IMR-90 (cell line): ENCODE measurements at regions not wholly inside any gene's neighbourhood (a gene's known extent, or its start where the extent isn't known, plus 50 kb on each side); places are given as distances from the start of the nearest gene placed in this dataset.

ENCODE experiments used
- ATAC-seq: fragments of 200-7000 bp; cut with Tn5 transposase; 2 replicates; pipeline ENCODE4 v1.9.1; 2020; ENCODE audit warnings: low read depth, mild to moderate bottlenecking, moderate library complexity
- BruUV-seq: library from RNA; stranded (reverse); fragments of 400-500 nt; replicated peaks from 2 replicates; lab custom pipeline; 2021; lab: Mats Ljungman, UMichigan
- CTCF ChIA-PET: fragments of 300-600 bp; formaldehyde crosslinking; extraction: SDS; loops from one replicate; lab custom pipeline; 2021; ENCODE audit warnings: antibody characterized with exemption; lab: Yijun Ruan, JAX
- POLR2A ChIA-PET: fragments of 300-600 bp; sonication (Branson Sonifier 250); formaldehyde crosslinking; loops from one replicate; lab custom pipeline; 2022; ENCODE audit warnings: antibody characterized with exemption; ENCODE audit not compliant: unreplicated experiment; lab: Charles Lee
- DNase-seq: peaks from one replicate; pipeline ENCODE4 v3.0.0; 2013
- H2AFZ ChIP-seq: replicated peaks from 2 replicates; pipeline ENCODE3; 2013; ENCODE audit warnings: low read length, mild to moderate bottlenecking; ENCODE audit not compliant: poor library complexity
- H2AK5ac ChIP-seq: 2 replicates; pipeline ENCODE4 v1.6.1; 2013; ENCODE audit warnings: low read depth, low read length, inconsistent platforms
- H2AK9ac ChIP-seq: replicated peaks from 2 replicates; pipeline ENCODE3; 2013; ENCODE audit warnings: mild to moderate bottlenecking, low read depth, low read length, moderate library complexity; ENCODE audit not compliant: poor library complexity
- H2BK120ac ChIP-seq: 2 replicates; pipeline ENCODE4 v1.6.1; 2013; ENCODE audit warnings: low read depth, low read length, inconsistent platforms
- H2BK15ac ChIP-seq: 3 replicates; pipeline ENCODE4 v1.6.1; 2013; ENCODE audit warnings: low read depth, low read length, inconsistent platforms
- H2BK20ac ChIP-seq: 2 replicates; pipeline ENCODE4 v1.6.1; 2013; ENCODE audit warnings: low read depth, mild to moderate bottlenecking, inconsistent platforms, low read length, moderate library complexity
- H2BK5ac ChIP-seq: 2 replicates; pipeline ENCODE4 v1.6.1; 2013; ENCODE audit warnings: mild to moderate bottlenecking, low read depth, low read length, inconsistent platforms; ENCODE audit not compliant: poor library complexity, severe bottlenecking
- H3K14ac ChIP-seq: replicated peaks from 2 replicates; pipeline ENCODE4 v1.6.1; 2013; ENCODE audit warnings: low read depth, low read length, inconsistent platforms
- H3K18ac ChIP-seq: 2 replicates; pipeline ENCODE4 v1.6.1; 2013; ENCODE audit warnings: low read depth, low read length, control low read depth
- H3K23ac ChIP-seq: 2 replicates; pipeline ENCODE4 v1.6.1; 2013; ENCODE audit warnings: low read depth, low read length, inconsistent platforms
- H3K27ac ChIP-seq: 2 replicates; pipeline ENCODE4 v1.5.1; 2013; ENCODE audit warnings: mild to moderate bottlenecking, control low read depth, low read length; ENCODE audit not compliant: insufficient read depth
- H3K27me3 ChIP-seq: 2 replicates; pipeline ENCODE4 v1.6.1; 2013; ENCODE audit warnings: low read length; ENCODE audit not compliant: control insufficient read depth, insufficient read depth
- H3K36me3 ChIP-seq: 2 replicates; pipeline ENCODE4 v1.6.1; 2013; ENCODE audit warnings: low read length, mixed read lengths; ENCODE audit not compliant: control insufficient read depth, insufficient read depth
- H3K4ac ChIP-seq: 2 replicates; pipeline ENCODE4 v1.6.1; 2013; ENCODE audit warnings: low read depth, low read length, inconsistent platforms
- H3K4me1 ChIP-seq: 2 replicates; pipeline ENCODE4 v1.6.1; 2013; ENCODE audit warnings: low read length, mixed read lengths; ENCODE audit not compliant: control insufficient read depth, insufficient read depth
- H3K4me2 ChIP-seq: 2 replicates; pipeline ENCODE4 v1.6.1; 2013; ENCODE audit warnings: low read depth, mild to moderate bottlenecking, control low read depth, low read length, moderate library complexity
- H3K4me3 ChIP-seq: 2 replicates; pipeline ENCODE4 v1.5.1; 2013; ENCODE audit warnings: low read depth, mild to moderate bottlenecking, control low read depth, low read length, moderate library complexity; ENCODE audit not compliant: insufficient read depth
- H3K56ac ChIP-seq: 2 replicates; pipeline ENCODE4 v1.6.1; 2013; ENCODE audit warnings: low read length, inconsistent platforms; ENCODE audit not compliant: insufficient read depth; ENCODE audit errors: extremely low read depth
- H3K79me1 ChIP-seq, 2 experiments: 2 replicates each; pipeline ENCODE4 v1.6.1; 2013; ENCODE audit warnings: low read length in 2 of 2, inconsistent platforms in 1 of 2, low read depth in 1 of 2
- H3K9ac ChIP-seq: 2 replicates; pipeline ENCODE4 v1.6.1; 2013; ENCODE audit warnings: low read depth, low read length, control low read depth
- H3K9me1 ChIP-seq: 2 replicates; pipeline ENCODE4 v1.6.1; 2013; ENCODE audit warnings: low read length, inconsistent platforms; ENCODE audit not compliant: insufficient read depth
- H3K9me3 ChIP-seq: 2 replicates; pipeline ENCODE4 v1.6.1; 2013; ENCODE audit warnings: low read length; ENCODE audit not compliant: control insufficient read depth, insufficient read depth
- H4K20me1 ChIP-seq: 2 replicates; pipeline ENCODE4 v1.6.1; 2013; ENCODE audit warnings: low read length, inconsistent platforms; ENCODE audit not compliant: insufficient read depth
- H4K5ac ChIP-seq: 2 replicates; pipeline ENCODE4 v1.6.1; 2013; ENCODE audit warnings: mild to moderate bottlenecking, low read depth, low read length, control low read depth
- H4K8ac ChIP-seq, 2 experiments: 2 replicates each; pipeline ENCODE4 v1.6.1; 2013; ENCODE audit warnings: low read depth in 2 of 2, low read length in 2 of 2, control low read depth in 1 of 2, inconsistent platforms in 1 of 2
- H4K91ac ChIP-seq: 2 replicates; pipeline ENCODE4 v1.6.1; 2013; ENCODE audit warnings: low read depth, low read length, inconsistent platforms; ENCODE audit not compliant: insufficient read depth
- ELK1 ChIP-seq: fragments of 150-350 bp; IDR thresholded peaks from 2 replicates; pipeline ENCODE4 v1.6.1; 2016; ENCODE audit warnings: low read depth, mild to moderate bottlenecking, low read length, moderate library complexity, borderline replicate concordance
- NFE2L2 ChIP-seq: fragments of 150-350 bp; IDR thresholded peaks from 2 replicates; pipeline ENCODE4 v1.6.1; 2016; ENCODE audit warnings: low read depth, mild to moderate bottlenecking, low read length
- RCOR1 ChIP-seq: IDR thresholded peaks from 2 replicates; pipeline ENCODE4 v1.6.1; 2012; ENCODE audit warnings: mild to moderate bottlenecking, low read length, improper control_type of control experiment; ENCODE audit not compliant: insufficient replicate concordance
- WGBS, 2 experiments: methylation state at CpG; one replicate each; pipeline versions ENCODE4 v1.1.5 to v1.1.7; 2013; ENCODE audit warnings: missing lambda C conversion rate in 2 of 2; ENCODE audit not compliant: insufficient read length in 1 of 2; ENCODE audit errors: extremely low coverage in 2 of 2; 5-methylcytosine and 5-hydroxymethylcytosine counted together
- dilution Hi-C: fragments of 300-500 bp; cut with HindIII; formaldehyde crosslinking; loops from one replicate; pipeline ENCODE4 v1.14.3; 2018; ENCODE audit warnings: low sequenced_read_pairs; ENCODE audit not compliant: unreplicated experiment
- in situ Hi-C: fragments of 300-500 bp; cut with MboI; formaldehyde crosslinking; loops from 3 replicates; pipeline ENCODE4 v1.14.3; 2019; ENCODE audit warnings: low sequenced_read_pairs, inconsistent platforms, mixed read lengths
- intact Hi-C: fragments of 100-400 bp; cut with micrococcal nuclease; formaldehyde crosslinking; loops from 2 replicates; pipeline ENCODE4 v1.10.0; 2022
- TF ChIP-seq, protein P1 (sequence below): fragments of 150-350 bp; IDR thresholded peaks from 2 replicates; pipeline ENCODE4 v1.6.1; 2017; ENCODE audit warnings: mild to moderate bottlenecking, antibody characterized with exemption, low read length, low read depth

DNA sequence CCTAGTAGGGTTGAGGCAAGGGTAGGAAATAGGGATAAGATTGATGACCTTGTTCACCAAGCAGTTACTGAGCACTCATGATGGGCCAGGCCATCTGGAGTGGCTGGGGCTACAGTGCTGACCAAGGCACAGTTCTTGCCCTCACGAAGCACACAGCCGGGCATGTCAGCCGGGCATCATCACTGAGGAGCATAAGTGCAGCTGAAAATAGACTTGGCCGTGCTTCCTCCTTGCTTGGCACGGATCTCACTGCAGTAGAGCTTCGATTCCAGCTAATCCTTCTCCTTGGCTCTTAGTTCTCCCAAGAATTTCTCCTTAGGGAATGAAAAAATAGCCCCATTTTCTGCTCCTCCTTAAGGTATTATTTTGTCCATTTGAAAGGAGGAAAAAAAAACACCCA is 116.6 kb downstream of the NMUR2 start:
- H3K27ac ChIP-seq: no peak overlapping the region
- DNase-seq: no peak
- WGBS, 2 experiments: 15% methylated on average over 2 of the region's 6 CpGs; no CpG with 5 or more reads in 1 of the 2 experiments

More for the DNA sequence above, 116.6 kb downstream of the NMUR2 start:
- no peak overlapping the region for H2AK5ac ChIP-seq
- no peak overlapping the region for H3K4me2 ChIP-seq
- H4K20me1 ChIP-seq: no peaks in the 10 kb centered on the region
- no peak overlapping the region for H2BK120ac ChIP-seq
- no peaks in the 10 kb centered on the region for H3K79me1 ChIP-seq
- H4K91ac ChIP-seq: no peak overlapping the region
- H4K5ac ChIP-seq: no peak overlapping the region
- no peaks in the 10 kb centered on the region for H3K27me3 ChIP-seq
- intact Hi-C loops: no loop called here
- H3K36me3 ChIP-seq: no peaks in the 10 kb centered on the region
- H3K23ac ChIP-seq: no peak overlapping the region
- H2BK5ac ChIP-seq: no peak overlapping the region
- no peaks in the 10 kb centered on the region for H3K9me1 ChIP-seq
- dilution Hi-C loops: no loop called here
- no peak overlapping the region for H3K4me3 ChIP-seq
- in situ Hi-C loops: no loop called here
- H3K56ac ChIP-seq: no peak overlapping the region
- ATAC-seq: no peak
- no peak overlapping the region for H3K18ac ChIP-seq
- no peak overlapping the region for H2BK15ac ChIP-seq
- H3K14ac ChIP-seq: no peak overlapping the region
- TF ChIP-seq RCOR1: no peak
- TF ChIP-seq, protein P1, sequence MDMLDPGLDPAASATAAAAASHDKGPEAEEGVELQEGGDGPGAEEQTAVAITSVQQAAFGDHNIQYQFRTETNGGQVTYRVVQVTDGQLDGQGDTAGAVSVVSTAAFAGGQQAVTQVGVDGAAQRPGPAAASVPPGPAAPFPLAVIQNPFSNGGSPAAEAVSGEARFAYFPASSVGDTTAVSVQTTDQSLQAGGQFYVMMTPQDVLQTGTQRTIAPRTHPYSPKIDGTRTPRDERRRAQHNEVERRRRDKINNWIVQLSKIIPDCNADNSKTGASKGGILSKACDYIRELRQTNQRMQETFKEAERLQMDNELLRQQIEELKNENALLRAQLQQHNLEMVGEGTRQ: no peak
- TF ChIP-seq ELK1: no peak
- TF ChIP-seq NFE2L2: no peak
- no peak overlapping the region for H3K9ac ChIP-seq
- H2AK9ac ChIP-seq: no peak overlapping the region
- H2BK20ac ChIP-seq: no peak overlapping the region
- ChIA-PET CTCF (no interaction called here), POLR2A (no interaction called here)
- no TSS peak for BruUV-seq
- H2AFZ ChIP-seq: no peak overlapping the region
- H4K8ac ChIP-seq: no peak overlapping the region
- H3K9me3 ChIP-seq: peaks cover 8% of the 10 kb centered on the region
- no peaks in the 10 kb centered on the region for H3K4me1 ChIP-seq
- H3K4ac ChIP-seq: no peak overlapping the region
